Cardiac muscle cell (in vitro differentiated cells and primary cell): ENCODE measurements at regions not wholly inside any gene's neighbourhood (a gene's known extent, or its start where the extent isn't known, plus 50 kb on each side); places are given as distances from the start of the nearest gene placed in this dataset.
A peak's percentile ranks its signal among the peaks of the same experiment; 100 is the strongest.

Experiments
- DNase-seq, 2 donors: peaks; one replicate each; pipeline versions ENCODE4 v3.0.0 to v3.0.0-alpha.2; 2010 to 2017; ENCODE audit warnings: low read depth in 1 of 2, low spot score in 1 of 2
- H3K27ac ChIP-seq: fragments of 200-600 bp; sonication (generic); 2 replicates; pipeline ENCODE4 v1.5.1; 2016
- H3K27me3 ChIP-seq: fragments of 200-600 bp; sonication (generic); 2 replicates; pipeline ENCODE4 v1.6.0; 2016; ENCODE audit warnings: control low read depth
- H3K36me3 ChIP-seq: fragments of 200-600 bp; sonication (generic); 2 replicates; pipeline ENCODE4 v1.5.1; 2016; ENCODE audit warnings: control low read depth
- H3K4me1 ChIP-seq: fragments of 200-600 bp; sonication (generic); 2 replicates; pipeline ENCODE4 v1.8.1; 2017; ENCODE audit warnings: low read depth, mild to moderate bottlenecking, mixed run types
- H3K4me3 ChIP-seq: fragments of 200-600 bp; sonication (generic); 2 replicates; pipeline ENCODE4 v1.5.1; 2016; ENCODE audit warnings: mild to moderate bottlenecking
- H3K9me3 ChIP-seq: fragments of 200-600 bp; sonication (generic); 2 replicates; pipeline ENCODE4 v1.5.1; 2017; ENCODE audit warnings: low read depth, mild to moderate bottlenecking, control low read depth
- TF ChIP-seq, protein P1 (sequence below): IDR thresholded peaks from 2 replicates; pipeline ENCODE4 v1.5.1; 2012; ENCODE audit warnings: low read depth, mild to moderate bottlenecking, low read length

DNA sequence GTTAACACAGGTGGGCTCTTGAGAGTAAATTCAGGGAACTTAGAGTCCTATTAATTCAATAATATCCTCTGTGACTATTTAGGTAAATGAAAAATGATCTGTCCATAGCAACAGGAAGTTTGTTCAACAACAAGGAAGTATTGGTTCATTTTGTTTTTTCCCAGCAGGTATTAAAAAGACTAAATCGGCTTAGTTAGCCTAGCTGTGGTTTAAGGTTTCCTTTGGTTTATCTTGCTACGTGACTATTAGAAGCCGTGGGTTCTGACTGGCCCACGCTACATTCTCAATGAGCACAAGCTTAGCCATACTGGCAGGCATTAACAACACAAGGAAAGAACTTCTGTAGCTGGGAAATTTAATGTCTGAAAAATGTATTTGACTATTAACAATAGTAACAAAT, 168.8 kb upstream of the HS3ST1 start:
- Histone ChIP-seq H3K4me3 (no peak overlapping the region), H3K27ac (peak overlapping the region; percentile 69), H3K9me3 (no peaks in the 10 kb centered on the region), H3K27me3 (no peaks in the 10 kb centered on the region), H3K36me3 (no peaks in the 10 kb centered on the region), H3K4me1 (peaks cover 16% of the 10 kb centered on the region)
- no peak for DNase-seq
- TF ChIP-seq, protein P1, sequence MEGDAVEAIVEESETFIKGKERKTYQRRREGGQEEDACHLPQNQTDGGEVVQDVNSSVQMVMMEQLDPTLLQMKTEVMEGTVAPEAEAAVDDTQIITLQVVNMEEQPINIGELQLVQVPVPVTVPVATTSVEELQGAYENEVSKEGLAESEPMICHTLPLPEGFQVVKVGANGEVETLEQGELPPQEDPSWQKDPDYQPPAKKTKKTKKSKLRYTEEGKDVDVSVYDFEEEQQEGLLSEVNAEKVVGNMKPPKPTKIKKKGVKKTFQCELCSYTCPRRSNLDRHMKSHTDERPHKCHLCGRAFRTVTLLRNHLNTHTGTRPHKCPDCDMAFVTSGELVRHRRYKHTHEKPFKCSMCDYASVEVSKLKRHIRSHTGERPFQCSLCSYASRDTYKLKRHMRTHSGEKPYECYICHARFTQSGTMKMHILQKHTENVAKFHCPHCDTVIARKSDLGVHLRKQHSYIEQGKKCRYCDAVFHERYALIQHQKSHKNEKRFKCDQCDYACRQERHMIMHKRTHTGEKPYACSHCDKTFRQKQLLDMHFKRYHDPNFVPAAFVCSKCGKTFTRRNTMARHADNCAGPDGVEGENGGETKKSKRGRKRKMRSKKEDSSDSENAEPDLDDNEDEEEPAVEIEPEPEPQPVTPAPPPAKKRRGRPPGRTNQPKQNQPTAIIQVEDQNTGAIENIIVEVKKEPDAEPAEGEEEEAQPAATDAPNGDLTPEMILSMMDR = no peak

DNA sequence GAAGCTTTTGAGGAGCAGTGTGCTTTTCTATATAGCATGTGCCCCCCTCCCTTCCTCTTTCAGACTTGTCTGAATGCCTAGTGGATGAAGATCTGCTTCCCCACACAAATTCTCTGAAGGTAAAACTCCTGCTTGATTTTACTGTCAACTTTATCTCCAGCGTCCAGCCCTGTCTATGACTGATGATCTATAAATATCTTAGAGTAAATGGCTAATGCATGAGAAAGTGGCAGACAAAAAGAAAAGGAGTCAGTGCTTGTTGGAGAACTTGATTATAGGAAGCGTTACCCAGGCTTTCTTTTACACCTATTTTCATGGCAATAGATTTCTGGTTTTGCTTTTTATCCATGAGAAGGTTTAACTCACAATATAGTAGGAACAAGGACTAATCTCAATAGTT, 168.3 kb upstream of the HS3ST1 start:
- H3K9me3 ChIP-seq = no peaks in the 10 kb centered on the region
- peak in 1 of 2 donors; percentile 36 for DNase-seq
- no peaks in the 10 kb centered on the region for H3K36me3 ChIP-seq
- H3K4me3 ChIP-seq = no peak overlapping the region
- no peaks in the 10 kb centered on the region for H3K27me3 ChIP-seq
- peaks cover 16% of the 10 kb centered on the region for H3K4me1 ChIP-seq
- TF ChIP-seq, protein P1 = no peak
- H3K27ac ChIP-seq = peak overlapping the region; percentile 69

DNA sequence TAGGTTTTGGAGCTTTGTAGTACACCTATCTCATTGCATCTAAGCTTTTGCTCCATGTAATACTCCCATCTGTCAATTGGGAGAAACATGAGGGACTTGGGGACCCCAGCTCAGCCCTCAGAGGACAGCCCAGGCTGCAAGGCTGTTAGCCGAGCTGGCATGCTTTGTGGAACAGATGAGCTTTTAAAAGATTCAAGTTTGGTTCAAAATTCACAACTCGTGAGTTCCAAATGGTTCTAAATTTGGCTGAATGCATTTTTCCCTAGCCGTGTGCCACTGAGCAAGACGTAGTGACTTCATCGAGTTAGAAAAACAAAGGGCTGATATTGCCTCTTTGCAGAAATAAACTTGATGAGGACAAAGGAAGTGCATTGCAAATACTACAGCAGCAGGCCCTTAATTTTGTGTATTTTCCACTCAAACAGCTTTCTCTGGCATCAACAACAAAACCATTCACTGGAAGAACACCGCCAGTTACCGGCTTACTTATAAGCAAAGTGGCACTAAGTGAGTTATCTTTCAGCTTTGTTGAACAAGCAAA, 165.0 kb upstream of the HS3ST1 start:
- no peaks in the 10 kb centered on the region for H3K27me3 ChIP-seq
- TF ChIP-seq, protein P1 = no peak
- H3K4me3 ChIP-seq = no peak overlapping the region
- no peaks in the 10 kb centered on the region for H3K36me3 ChIP-seq
- no peak overlapping the region for H3K27ac ChIP-seq
- peaks cover 16% of the 10 kb centered on the region for H3K4me1 ChIP-seq
- no peaks in the 10 kb centered on the region for H3K9me3 ChIP-seq
- DNase-seq = no peak

DNA sequence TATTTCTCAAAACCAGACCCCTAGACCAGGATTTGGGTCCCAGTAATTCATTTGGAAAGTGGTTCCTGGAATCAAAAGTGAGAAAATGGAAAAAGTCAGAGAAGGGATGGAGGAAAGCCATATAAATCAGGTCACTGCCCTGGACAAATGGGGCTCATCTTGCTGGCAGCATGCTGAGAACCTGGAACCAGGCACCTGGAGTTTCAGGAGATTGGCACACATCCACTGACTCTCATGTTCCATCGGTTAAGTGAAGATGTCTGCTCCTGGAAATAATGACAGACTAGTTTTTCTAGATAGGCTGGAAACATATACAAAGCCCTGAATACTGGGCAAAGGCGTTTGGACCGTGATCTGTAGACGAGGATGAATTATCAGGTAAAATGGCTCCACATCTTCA, 163.6 kb upstream of the HS3ST1 start:
- Histone ChIP-seq H3K36me3 (no peaks in the 10 kb centered on the region), H3K4me1 (peaks cover 10% of the 10 kb centered on the region), H3K9me3 (no peaks in the 10 kb centered on the region), H3K27me3 (no peaks in the 10 kb centered on the region), H3K4me3 (no peak overlapping the region), H3K27ac (no peak overlapping the region)
- TF ChIP-seq, protein P1 = no peak
- no peak for DNase-seq

DNA sequence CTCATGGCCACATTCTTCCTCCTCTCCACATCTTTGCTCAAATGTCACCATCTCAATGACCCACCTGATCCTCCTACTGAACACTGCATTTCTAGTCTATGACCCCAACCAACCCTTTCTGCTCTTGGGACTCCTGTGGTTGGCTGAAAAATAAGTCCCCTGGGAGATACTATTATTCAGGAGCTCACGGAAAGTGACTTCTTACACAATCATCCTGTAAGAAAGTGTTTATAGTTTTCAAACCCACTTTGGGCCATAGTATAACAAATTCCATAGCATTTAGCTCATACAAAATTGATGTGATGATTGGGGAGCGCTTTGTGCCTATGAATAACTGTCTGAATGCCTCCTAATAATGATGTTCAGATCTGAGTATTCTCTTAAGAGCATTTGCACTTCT, 161.4 kb upstream of the HS3ST1 start:
- Histone ChIP-seq H3K27me3 (no peaks in the 10 kb centered on the region), H3K9me3 (no peaks in the 10 kb centered on the region), H3K4me3 (no peak overlapping the region), H3K4me1 (no peaks in the 10 kb centered on the region), H3K36me3 (no peaks in the 10 kb centered on the region), H3K27ac (no peak overlapping the region)
- TF ChIP-seq, protein P1 = no peak
- DNase-seq = no peak

DNA sequence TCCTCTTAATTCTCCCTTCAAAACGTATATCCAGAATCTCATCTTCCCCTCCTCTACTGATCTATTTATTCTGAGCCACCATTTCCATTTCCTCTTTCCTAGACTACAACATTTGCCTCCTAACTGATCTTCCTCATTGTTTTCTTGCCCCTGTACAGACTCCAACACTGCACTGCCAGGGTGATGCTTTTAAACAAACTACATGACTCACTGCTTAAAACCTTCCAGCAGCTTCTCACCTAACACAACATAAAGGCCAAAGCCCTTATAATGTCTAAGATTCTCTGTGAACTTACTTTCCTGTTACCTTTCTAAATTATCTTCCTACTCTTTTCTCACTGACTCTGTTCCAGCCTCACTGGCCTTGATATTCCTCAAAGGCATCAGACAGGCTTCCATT, 161.0 kb upstream of the HS3ST1 start:
- no peak overlapping the region for H3K4me3 ChIP-seq
- TF ChIP-seq, protein P1 = no peak
- no peaks in the 10 kb centered on the region for H3K4me1 ChIP-seq
- H3K27me3 ChIP-seq = no peaks in the 10 kb centered on the region
- H3K9me3 ChIP-seq = no peaks in the 10 kb centered on the region
- no peak overlapping the region for H3K27ac ChIP-seq
- DNase-seq = peak in 1 of 2 donors; percentile 16
- no peaks in the 10 kb centered on the region for H3K36me3 ChIP-seq
